Epidermal melanocyte (primary cell): ENCODE measurements at regions not wholly inside any gene's neighbourhood (a gene's known extent, or its start where the extent isn't known, plus 50 kb on each side); places are given as distances from the start of the nearest gene placed in this dataset.

Experiments used
- DNase-seq: peaks from one replicate; pipeline ENCODE4 v3.0.0; 2011; ENCODE audit warnings: low spot score; ENCODE audit not compliant: insufficient read length

DNA sequence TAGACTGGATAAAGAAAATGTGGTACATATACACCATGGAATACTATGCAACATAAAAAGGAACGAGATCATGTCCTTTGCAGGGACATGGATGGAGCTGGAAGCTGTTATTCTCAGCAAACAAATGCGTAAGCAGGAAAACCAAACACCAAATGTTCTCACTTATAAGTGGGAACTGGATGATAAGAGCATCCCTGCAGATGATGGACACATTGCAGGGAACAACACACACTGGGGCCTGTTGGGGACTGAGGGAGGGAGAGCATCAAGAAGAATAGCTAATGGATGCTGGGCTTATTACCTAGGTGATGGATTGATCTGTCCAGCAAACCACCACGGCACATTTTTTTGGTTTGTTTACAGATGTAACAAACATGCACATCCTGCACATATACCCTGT lies 470.5 kb upstream of the CITED2 start:
- DNase-seq = no peak

DNA sequence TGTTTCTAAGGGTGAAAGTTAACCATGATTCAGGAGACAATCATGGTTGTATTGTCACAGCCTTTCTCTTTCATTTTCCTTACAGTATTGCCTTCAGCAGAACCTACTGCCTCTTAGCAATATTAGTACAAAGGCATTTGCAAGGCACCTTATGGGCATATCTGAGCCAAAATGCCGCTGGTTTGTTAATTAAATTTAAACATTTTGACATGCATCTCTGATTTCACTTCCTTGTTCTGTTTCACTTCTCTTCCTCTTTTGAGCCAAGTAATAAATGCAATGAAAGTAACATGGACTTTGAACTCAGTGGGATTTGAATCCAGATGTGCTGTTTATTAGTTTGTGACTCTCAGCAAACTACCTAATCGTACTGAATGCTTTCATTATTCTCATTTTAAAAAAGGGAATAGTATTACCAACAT lies 467.4 kb upstream of the CITED2 start:
- no peak for DNase-seq

DNA sequence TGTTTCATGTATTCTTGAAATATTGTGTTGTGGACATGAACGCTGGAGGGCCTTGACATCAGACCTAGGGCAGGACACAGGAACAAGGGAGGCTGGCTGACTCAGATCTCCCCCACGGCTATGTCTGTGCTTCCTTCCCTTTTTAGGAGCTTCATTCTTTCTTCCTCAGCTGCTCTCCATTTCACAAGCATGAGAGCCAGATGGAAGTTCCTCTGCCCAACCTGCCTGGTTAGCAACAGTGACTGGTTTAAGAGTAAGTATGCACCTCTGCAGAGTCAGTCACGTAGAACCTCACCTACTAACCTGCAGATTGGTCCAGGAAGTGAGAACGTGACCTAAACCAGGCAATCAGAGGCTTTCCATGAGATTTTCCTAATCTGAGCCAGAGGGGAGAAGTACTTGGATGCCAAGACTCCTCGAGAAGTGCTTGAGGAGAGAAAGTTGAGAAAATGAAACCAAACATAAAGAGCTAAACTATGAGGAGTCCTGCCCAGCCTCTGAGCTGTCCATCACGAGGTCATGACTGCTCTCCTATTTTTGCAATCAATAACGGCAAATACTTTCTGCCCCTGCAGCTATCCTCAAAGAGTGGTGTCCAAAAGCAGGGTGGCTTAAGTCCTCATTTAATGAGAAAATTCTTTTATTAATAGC lies 465.2 kb upstream of the CITED2 start:
- no peak for DNase-seq

- no peak for DNase-seq
These were observed 459.8 kb upstream of the CITED2 start for GRCh38 chr6:139834232-139834631.

DNA sequence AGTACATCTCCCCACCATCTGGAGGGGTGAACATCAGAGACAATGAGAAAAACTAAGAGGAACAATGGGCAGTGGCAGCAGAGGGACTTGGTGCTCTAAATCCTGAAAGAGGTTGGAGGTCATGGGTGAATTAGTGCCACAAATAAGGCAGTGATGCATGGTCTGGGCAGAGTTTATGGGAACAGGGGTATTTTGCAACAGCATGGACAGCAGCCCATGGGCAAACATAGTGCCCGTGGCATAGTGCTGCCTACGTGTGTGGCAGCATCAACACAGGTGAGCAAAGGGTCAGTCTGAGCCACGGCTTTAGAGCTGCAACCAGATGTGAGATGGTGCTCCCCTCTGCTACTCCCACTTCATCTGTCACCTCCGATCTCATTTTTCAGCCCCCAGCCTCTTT lies 459.1 kb upstream of the CITED2 start:
- DNase-seq = no peak

DNA sequence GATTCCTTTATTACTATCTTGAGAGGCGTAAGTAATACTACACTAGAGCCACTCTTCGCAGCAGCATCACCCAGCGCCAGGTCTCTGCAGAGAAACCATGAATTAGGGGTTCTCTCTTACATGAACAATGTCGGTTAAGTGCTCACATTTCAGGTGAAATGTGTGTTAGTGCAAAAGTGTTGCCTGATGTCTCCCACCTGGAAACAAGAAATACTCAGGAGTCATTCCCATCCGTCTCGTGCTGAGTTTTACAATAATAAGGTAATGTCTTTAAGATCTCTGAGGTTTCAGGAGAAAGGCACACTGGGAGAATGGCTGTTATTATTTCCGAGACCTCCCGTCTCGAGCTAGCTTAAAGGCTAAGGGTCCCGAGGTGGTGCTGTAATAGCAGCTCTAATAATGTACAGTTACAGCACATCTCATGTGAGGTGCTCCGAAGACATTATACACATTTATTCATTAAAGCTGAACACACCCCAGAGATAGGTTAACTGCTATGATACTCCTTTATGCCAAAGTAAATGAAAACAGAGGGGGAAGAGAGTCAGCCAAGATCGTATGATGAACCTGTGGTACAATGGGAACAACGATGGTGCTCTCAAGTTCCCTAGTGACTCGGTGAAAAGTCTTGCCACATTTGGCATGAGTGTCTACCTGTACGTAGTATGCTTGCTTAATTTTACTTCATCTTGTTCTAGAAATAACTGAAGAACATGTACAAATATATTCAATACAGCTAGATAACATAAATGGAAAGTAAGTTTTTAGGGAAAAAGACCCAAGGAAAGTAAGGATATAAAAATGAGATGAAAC lies 458.3 kb upstream of the CITED2 start:
- no peak for DNase-seq

GRCh38 chr6:139829576-139829975 lies 455.1 kb upstream of the CITED2 start:
- no peak for DNase-seq

GRCh38 chr6:139828751-139829519 lies 454.5 kb upstream of the CITED2 start:
- no peak for DNase-seq

GRCh38 chr6:139825935-139826374 lies 451.5 kb upstream of the CITED2 start:
- DNase-seq = no peak

GRCh38 chr6:139824864-139825263 lies 450.4 kb upstream of the CITED2 start:
- no peak for DNase-seq

DNA sequence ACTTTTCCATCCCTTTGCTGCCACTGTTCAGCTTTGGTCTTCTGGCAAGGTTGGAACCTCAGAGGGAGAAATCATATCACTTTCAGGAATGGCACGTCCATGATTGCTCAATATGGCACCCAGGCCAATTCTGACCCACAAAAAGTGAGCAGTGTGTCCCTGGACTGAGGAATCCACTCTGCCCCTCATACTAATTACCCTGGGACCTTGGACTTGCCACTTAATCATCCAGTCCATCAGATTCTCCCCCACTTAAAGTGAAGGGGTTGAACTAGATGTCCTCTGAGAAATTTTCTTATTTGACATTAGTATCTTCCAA lies 449.3 kb upstream of the CITED2 start:
- no peak for DNase-seq

GRCh38 chr6:139823099-139823807 lies 448.8 kb upstream of the CITED2 start:
- DNase-seq = no peak

- DNase-seq = no peak
These were observed 447.3 kb upstream of the CITED2 start for GRCh38 chr6:139821676-139822223.

GRCh38 chr6:139820210-139820609 lies 445.8 kb upstream of the CITED2 start:
- no peak for DNase-seq

- no peak for DNase-seq
These were observed 445.3 kb upstream of the CITED2 start for GRCh38 chr6:139819776-139820175.

DNA sequence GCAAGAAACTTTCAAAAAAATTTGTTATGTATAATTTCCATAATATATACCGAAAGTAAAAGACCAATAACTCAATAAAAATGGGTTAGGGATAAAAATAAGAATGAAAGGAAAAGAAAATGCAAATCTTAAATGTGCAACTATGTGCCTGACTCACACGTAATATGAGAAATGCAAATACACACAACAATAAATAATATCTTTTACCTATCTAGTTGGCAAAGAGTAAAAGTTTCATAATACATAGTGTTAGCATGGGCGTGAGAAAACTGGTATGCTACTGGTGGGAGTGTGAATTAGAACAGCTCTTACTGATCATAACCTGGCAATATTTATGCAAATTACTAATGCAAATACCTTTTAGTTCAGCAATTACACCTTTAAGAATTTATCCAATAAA lies 438.5 kb upstream of the CITED2 start:
- no peak for DNase-seq

GRCh38 chr6:139801571-139802321 lies 427.3 kb upstream of the CITED2 start:
- DNase-seq = no peak

DNA sequence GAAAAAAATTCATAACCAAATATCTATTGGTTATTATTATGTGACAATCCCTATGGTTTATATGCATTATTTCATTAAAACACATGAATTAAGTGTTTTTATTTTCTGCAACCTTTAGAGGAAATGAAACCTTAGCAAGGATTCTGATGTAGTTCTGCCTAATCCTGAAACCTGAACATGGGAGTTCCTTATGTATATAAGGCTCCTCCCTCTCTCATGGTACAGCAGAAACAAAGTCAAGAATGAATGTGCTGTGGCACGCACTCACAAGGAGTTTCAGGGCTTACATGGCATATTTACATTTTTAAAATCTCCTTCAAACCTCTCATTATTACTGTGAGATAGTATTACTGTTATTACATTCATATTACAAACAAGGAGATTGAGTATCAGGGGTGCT lies 426.4 kb upstream of the CITED2 start:
- no peak for DNase-seq

DNA sequence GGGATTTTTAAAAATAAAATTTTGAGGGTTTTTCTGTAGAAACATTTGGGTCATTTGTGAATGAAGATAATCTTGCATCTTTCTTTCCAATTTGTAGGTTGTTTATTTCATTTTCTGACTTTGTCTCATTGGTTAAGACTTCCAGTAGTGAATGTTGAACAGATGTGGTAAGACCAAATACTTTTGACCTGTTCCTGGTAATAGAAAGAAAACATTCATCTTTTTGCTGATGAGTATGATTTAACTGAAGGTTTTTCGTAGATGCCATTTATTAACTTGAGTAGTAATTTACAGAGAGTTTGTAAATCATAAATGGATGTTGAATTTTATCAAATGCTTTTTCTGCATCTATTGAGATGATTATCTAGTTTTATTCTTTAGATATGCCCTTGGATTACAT lies 416.1 kb upstream of the CITED2 start:
- no peak for DNase-seq

- no peak for DNase-seq
These were observed 409.8 kb upstream of the CITED2 start for GRCh38 chr6:139784222-139784769.
